HG03175 (cell line): ENCODE measurements at regions not wholly inside any gene's neighbourhood (a gene's known extent, or its start where the extent isn't known, plus 50 kb on each side); places are given as distances from the start of the nearest gene placed in this dataset.
"Not testable (repeated sequence)": the region's sequence is repeated elsewhere in the genome, so short reads cannot be mapped to it uniquely, and the experiment has no call there.

Experiments
- ATAC-seq: cut with Tn5 transposase; IDR thresholded peaks from one replicate; pipeline ENCODE4 v1.9.1; 2021; ENCODE audit warnings: mild to moderate bottlenecking, moderate library complexity; ENCODE audit not compliant: unreplicated experiment

DNA sequence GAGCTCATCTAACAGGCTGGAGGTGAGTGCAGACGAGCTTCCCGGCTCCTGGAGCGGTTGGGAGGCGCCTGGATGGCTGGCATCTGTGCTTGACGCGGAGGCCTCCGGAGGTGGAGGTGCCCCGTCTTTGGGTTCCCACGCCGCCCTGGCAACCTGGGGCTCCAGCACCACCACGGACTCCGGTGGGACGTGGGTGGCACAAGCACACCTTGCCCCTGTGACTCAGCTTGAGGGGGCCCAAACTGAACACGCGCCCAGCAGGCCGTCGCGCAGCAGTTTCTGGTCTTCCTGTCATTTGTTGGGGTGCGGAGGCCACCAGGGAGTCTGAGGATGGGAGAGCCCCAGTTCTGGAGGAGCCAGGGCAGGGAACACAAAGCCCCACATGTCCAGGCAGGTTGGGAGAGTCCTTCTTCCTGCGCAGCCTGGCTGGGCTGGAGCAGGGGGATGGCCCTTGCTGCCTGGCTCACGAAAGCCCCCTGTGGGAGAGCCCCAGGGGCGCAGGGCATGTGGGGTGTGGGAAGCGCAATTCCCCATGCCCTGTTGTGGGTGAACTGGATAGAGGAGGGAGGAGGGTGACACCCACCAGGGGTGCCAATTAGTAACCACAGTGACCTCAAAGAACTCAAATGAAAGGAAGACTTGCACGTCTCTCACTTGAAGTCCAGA, 1378.6 kb upstream of the DEFB115 start:
- no peak for ATAC-seq

DNA sequence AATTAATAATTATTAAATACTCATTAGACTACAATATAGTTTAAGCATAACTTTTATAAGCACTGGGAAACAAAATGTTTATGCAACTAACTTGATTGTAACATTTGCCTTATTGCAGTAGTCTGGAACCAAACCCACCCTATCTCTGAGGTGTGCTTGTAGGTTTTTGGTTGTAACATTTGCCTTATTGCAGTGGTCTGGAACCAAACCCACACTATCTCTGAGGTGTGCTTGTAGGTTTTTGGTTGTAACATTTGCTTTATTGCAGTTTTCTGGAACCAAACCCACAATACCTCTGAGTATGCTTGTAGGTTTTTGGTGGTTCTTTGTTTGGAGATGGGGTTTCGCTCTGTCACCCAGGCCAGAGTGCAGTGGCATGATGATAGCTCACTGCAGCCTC, 1376.4 kb upstream of the DEFB115 start:
- ATAC-seq = not testable (repeated sequence)

DNA sequence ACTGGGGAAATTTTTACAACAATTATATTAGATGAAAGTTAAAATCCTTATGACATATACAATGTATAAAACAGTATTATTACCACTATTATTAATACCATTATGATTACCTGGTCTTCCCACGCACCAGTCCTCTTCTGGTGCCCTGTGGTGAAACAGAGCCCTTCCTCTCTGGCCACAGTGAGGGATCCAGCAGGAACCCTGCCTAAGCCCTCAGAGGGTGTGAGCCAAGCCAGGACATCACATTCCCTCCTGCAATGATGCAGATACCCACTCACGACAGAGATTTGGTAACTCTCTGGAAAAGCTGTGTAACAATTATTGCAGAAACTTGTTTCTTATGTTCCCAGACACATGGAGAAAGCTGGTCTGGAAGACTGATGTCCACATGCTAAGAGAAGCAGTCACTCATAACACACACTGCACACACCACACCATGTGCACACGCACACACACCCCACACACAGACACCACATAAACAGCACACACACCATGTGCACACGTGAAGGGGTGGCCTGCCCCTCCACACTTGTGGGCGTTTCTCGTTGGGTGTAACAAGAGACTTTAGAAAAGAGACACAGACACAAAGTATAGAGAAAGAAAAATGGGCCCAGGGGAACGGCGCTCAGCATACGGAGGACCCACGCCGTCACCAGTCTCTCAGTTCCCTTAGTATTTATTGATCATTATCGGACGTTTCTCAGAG, 1373.8 kb upstream of the DEFB115 start:
- not testable (repeated sequence) for ATAC-seq

DNA sequence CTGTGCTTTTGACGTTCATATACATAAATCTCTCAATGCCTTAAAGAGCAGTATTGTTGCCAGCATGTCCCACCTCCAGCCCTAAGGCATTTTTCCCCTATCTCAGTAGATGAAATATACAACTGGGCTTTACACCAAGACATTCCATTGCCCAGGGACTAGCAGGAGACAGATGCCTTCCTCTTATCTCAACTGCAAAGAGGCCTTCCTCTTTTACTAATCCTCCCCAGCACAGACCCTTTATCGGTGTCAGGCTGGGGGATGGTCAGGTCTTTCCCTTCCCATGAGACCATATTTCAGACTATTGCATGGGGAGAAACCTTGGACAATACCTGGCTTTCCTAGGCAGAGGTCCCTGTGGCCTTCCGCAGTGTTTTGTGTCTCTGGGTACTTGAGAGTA, 1373.1 kb upstream of the DEFB115 start:
- ATAC-seq = not testable (repeated sequence)

DNA sequence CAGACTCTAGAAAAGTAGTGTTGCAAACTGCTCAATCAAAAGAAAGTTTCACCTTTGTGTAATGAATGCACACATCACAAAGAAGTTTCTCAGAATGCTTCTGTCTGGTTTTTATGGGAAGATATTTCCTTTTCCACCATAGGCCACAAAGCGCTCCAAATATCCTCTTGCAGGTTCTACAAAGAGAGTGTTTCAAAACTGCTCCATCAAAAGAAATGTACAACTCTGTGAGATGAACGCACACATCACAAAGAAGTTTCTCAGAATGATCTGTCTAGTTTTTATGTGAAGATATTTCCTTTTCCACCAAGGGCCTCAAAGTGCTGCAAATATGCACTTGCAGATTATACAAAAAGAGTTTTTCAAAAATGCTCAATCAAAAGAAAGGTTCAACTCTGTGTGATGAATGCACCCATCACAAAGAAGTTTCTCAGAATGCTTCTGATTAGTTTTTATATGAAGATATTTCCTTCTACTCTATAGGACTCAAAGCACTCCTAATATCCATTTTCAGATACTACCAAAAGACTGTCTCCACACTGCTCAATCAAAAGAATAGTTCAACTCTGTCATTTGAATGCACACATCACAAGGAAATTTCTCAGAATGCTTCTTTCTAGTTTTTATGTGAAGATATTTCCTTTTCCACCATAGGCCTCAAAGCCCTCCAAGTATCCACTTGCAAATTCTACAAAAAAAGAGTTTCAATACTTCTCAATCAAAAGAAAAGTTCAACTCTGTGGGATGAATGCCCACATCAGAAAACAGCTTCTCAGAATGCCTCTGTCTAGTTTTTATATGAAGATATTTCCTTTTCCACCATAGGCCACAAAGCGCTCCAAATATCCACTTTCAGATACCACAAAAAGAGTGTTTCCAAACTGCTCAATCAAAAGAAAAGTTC, 1371.9 kb upstream of the DEFB115 start:
- not testable (repeated sequence) for ATAC-seq

DNA sequence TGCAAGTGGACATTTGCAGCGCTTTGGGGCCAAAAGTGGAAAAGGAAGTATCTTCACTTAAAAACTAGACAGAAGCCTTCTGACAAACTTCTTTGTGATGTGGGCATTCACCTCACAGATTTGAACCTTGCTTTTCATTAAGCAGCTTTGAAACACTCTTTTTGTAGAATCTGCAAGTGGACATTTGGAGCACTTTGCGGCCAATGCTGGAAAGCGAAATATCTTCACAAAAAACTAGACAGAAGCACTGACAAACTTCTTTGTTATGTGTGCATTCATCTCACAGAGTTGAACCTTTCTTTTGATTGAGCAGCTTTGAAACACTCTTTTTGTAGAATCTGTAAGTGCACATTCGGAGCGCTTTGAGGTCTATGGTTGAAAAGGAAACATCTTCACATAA, 1365.9 kb upstream of the DEFB115 start:
- ATAC-seq = not testable (repeated sequence)
